GM19035 (cell line): ENCODE measurements at regions not wholly inside any gene's neighbourhood (a gene's known extent, or its start where the extent isn't known, plus 50 kb on each side); places are given as distances from the start of the nearest gene placed in this dataset.

ENCODE experiments used
- ATAC-seq: cut with Tn5 transposase; IDR thresholded peaks from one replicate; pipeline ENCODE4 v1.9.1; 2021; ENCODE audit not compliant: unreplicated experiment

DNA sequence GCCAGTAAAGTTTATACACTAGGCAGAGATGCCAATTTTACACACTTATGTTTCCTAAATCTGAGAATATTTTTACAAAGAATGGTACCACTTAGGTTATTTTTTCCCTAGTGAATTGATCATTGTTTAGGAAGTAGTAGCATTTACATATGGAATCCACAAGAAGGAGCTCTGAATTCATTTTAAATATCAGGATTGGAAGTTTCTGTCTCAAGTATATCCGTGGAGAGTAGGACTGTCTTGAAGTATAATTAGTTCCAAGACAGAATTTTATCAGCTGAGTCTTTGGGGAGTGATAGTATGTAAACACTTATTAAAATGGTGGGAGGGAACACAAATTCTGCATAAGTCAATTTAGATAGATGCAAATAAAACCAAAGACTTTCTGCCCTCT is 82.3 kb upstream of the FAM98A start:
- ATAC-seq = no peak

DNA sequence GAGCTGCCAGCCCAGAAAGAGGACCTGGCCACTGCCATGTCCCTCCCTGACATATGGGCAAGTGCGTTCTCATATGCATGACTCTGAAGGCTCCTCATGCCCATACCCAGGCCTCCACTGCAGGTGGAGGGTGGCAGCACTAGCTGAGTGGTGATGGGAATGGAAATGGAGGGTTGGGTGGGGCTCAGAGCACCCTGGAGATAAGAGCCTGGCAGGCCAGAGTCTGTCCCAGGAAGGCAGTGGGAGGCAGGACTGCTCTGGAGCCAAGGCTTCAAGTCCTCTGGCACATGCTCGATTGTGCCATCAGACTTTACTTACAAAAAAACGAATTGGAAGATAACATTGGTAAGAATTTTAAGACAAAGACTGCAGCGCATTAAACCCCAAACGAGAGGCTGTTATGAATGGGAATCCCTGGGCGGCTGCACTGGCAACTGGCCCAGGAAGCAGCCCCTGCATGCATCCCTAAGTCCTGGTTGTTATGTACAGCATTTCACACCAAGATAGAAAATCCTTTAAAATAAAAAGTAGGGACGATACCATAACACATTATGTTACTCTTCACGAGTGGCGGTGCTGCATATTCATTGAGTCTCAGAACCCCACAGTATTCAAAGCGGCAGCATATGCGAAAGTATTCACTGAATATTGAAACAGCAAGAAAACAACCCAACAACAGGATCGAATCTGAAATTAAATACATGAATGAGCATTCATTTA is 81.7 kb upstream of the FAM98A start:
- no peak for ATAC-seq

GRCh38 chr2:33678436-33678835 is 79.3 kb upstream of the FAM98A start:
- ATAC-seq = no peak

DNA sequence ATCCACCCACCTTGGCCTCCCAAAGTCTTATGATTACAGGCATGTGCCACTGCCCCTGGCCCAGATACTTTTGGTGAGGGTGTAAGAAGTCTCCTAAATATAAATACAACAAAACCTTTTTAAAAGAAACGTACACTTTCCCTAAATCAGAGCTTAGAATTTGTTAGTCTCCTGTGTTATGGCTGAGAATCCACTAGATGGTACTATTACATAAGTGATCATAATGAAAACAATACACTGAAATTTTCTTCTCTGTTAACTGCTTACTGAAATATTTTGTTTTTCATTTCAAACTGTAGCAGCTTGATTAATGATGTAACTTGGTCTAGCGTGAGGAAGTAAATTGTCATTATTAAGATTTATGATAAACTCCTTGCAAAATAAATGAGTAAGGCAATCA is 74.8 kb upstream of the FAM98A start:
- ATAC-seq = no peak

DNA sequence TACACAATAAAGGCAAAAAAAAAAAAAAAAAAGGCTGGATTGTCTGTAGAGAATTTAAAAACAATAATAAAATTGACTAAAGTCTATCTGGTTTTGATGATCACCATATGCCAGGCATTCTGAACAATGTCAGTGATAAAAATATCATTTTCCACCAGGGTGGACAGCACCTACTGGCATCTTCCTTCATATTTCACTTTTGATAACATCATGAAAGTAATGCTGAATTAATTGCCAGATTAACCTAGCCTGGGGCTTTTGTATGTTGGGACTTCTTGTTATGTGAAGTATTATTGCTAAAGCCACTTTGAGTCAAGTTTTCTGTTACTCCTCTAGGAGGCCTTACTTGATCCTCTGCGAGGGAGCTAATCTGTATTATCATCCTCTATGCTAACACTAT is 73.8 kb upstream of the FAM98A start:
- no peak for ATAC-seq

GRCh38 chr2:33672389-33672788 is 73.3 kb upstream of the FAM98A start:
- no peak for ATAC-seq

DNA sequence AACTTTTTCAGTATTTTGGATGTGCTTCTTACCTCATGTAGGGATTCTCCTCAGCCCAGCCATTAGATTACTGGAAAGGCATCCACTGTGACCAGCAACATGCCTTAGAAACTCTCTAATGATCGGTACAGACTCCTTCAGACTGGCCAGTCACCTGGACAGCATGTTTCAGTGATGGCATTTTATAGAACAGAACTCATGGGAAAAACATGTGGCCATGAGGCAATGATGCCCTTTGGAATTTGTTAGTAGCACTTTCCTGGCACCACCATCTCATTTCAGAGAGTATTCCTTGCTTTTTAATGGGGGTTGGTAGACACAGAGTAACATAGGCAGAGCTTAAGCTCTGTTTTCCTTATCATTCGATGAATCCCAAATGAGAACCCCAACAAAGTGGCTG is 72.1 kb upstream of the FAM98A start:
- ATAC-seq = no peak

GRCh38 chr2:33670392-33670937 is 71.4 kb upstream of the FAM98A start:
- no peak for ATAC-seq

- no peak for ATAC-seq
These were observed 67.8 kb upstream of the FAM98A start for GRCh38 chr2:33666879-33667278.

- ATAC-seq = no peak
These were observed 65.9 kb upstream of the FAM98A start for GRCh38 chr2:33665039-33665438.

DNA sequence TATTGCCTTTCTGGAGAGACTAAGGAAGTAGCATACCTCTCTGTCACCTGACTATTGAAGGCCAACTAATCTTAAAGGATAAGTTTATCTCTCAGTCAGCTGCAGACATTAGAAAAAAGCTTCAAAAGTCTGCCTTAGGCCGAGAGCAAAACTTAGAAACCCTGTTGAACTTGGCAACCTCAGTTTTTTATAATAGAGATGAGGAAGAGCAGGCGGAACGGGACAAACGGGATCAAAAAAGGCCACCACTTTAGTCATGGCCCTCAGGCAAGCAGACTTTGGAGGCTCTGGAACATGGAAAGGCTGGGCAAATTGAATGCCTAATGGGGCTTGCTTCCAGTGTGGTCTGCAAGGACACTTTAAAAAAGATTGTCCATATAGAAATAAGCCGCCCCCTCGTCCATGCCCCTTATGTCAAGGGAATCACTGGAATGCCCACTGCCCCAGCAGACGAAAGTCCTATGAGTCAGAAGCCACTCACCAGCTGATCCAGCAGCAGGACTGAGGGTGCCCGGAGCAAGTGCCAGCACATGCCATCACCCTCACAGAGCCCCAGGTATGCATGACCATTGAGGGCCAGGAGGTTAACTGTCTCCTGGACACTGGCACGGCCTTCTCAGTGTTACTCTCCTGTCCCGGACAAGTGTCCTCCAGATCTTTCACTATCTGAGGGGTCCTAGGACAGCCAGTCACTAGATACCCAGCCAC is 61.5 kb upstream of the FAM98A start:
- no peak for ATAC-seq

DNA sequence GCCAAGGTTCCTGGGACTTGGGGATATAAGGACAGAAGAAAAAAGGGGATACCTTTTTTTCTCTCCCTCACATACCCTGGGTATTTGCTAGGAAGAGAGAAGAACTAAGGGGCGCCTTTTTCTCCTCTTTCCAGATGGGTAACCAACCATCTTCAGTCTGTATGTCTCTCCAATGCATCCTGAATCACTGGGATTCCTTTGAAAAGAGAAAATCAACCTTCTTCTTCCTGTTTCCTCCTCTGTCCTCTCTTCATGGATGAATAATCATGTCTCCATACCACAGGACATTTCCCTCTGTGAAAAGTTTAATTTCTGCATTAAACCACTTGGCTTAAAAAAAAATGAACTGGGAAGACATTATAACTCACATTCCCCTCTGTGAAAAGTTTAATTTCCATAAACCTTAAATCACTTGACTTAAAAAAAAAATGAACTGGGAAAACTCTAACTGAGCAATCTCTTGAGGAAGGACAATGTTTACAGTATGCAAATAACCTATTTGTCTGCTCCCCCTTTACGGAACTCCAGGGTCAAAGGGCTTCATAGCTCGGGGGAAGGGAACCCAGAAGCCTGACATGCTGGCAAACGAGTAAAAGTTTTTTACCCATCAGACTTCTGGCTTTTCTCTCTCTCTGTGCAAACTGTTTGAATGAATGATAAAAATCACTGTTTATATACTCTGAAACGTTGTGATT is 56.7 kb upstream of the FAM98A start:
- no peak for ATAC-seq

DNA sequence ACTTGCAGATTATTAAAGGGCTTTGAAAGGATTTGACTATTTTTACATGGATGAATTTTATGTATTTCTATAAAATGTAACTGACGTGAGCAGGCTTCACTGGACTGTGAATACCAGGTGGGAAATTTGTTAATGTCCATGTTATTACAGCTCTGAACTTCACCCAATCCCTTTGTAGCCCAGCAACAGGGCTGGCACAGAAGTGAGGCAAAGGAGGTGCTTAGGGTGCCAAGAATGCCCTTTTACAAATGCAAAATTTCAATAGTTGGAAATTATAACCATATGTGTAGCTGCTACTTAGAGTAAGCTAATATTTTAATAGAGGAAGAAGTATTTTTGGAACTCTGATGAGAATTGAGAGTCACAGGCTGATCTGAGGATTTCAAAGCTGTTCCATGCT is 53.7 kb upstream of the FAM98A start:
- ATAC-seq = no peak

- no peak for ATAC-seq
These were observed 51.1 kb upstream of the FAM98A start for GRCh38 chr2:33650171-33650570.
